Tibial nerve (tissue), 4 donors: ENCODE measurements at regions not wholly inside any gene's neighbourhood (a gene's known extent, or its start where the extent isn't known, plus 50 kb on each side); places are given as distances from the start of the nearest gene placed in this dataset.

Source experiments
- DNase-seq, 2 donors: peaks; one replicate each; pipeline ENCODE4 v3.0.0-alpha.2; 2019; ENCODE audit warnings: low spot score in 2 of 2
- H3K27ac ChIP-seq, 4 donors: fragments of 200-600 bp; sonication (generic) in 3 of 4; one replicate each; pipeline ENCODE4 v1.5.1; 2017 to 2019; ENCODE audit warnings: mild to moderate bottlenecking in 1 of 4
- H3K27me3 ChIP-seq, 2 donors: fragments of 200-600 bp; sonication (generic) in 1 of 2; one replicate each; pipeline versions ENCODE4 v1.5.1 to v1.6.0; 2017 to 2019
- H3K36me3 ChIP-seq, 3 donors: fragments of 200-600 bp; sonication (generic); one replicate each; pipeline ENCODE4 v1.5.1; 2018 to 2019
- H3K4me1 ChIP-seq, 4 donors: fragments of 200-600 bp; sonication (generic) in 3 of 4; one replicate each; pipeline ENCODE4 v1.5.1; 2017 to 2019
- H3K4me3 ChIP-seq, 4 donors: fragments of 200-600 bp; sonication (generic) in 3 of 4; one replicate each; pipeline ENCODE4 v1.5.1; 2017 to 2019; ENCODE audit warnings: mild to moderate bottlenecking in 1 of 4, moderate library complexity in 1 of 4
- H3K9me3 ChIP-seq, 4 donors: fragments of 200-600 bp; sonication (generic) in 3 of 4; one replicate each; pipeline ENCODE4 v1.5.1; 2017 to 2019
- CTCF ChIP-seq, 5 experiments: fragments of 200-600 bp in 3 of 5; fragments of 450-650 bp in 2 of 5; sonication (generic) in 3 of 5; IDR thresholded peaks; one replicate each; pipeline ENCODE4 v1.5.1; 2016 to 2019; ENCODE audit warnings: antibody characterized with exemption in 5 of 5, mild to moderate bottlenecking in 3 of 5, moderate library complexity in 2 of 5
- EP300 ChIP-seq, 2 donors: sonication (generic); formaldehyde crosslinking; IDR thresholded peaks; one replicate each; pipeline ENCODE4 v1.6.1; 2017; ENCODE audit warnings: antibody characterized with exemption in 2 of 2, mild to moderate bottlenecking in 1 of 2
- POLR2A ChIP-seq, 2 donors: fragments of 450-650 bp; IDR thresholded peaks; one replicate each; pipeline ENCODE4 v1.6.1; 2017; ENCODE audit warnings: antibody characterized with exemption in 2 of 2, mild to moderate bottlenecking in 2 of 2, moderate library complexity in 2 of 2
- WGBS, 2 donors: methylation state at CpG; one replicate each; pipeline ENCODE4 v1.1.5; 2018; 5-methylcytosine and 5-hydroxymethylcytosine counted together

- Histone ChIP-seq H3K4me3 (no peak overlapping the region), H3K36me3 (no peaks in the 10 kb centered on the region), H3K27ac (no peak overlapping the region), H3K4me1 (no peaks in the 10 kb centered on the region), H3K9me3 (peaks cover 0 to 25% (median 5%) of the 10 kb centered on the region in 4 donors), H3K27me3 (no peaks in the 10 kb centered on the region)
- 54 to 57% methylated on average over 1 of the region's 1 CpG for WGBS, 2 donors
- TF ChIP-seq CTCF (IDR thresholded peaks at IDR 0.05) (no peak), EP300 (IDR thresholded peaks at IDR 0.05) (no peak), POLR2A (IDR thresholded peaks at IDR 0.05) (no peak)
- DNase-seq: no peak
Observed at GRCh38 chr2:150385211-150385610, 102.3 kb downstream of the RND3 start.

- Histone ChIP-seq H3K27ac (no peak overlapping the region), H3K36me3 (no peaks in the 10 kb centered on the region), H3K9me3 (peaks cover 0 to 25% (median 5%) of the 10 kb centered on the region in 4 donors), H3K27me3 (no peaks in the 10 kb centered on the region), H3K4me1 (no peaks in the 10 kb centered on the region), H3K4me3 (no peak overlapping the region)
- no peak for DNase-seq
- no peak for TF ChIP-seq POLR2A (IDR thresholded peaks at IDR 0.05)
- no peak for TF ChIP-seq CTCF (IDR thresholded peaks at IDR 0.05)
- TF ChIP-seq EP300 (IDR thresholded peaks at IDR 0.05): no peak
Observed at GRCh38 chr2:150383587-150383986, 103.9 kb downstream of the RND3 start.

- Histone ChIP-seq H3K9me3 (peaks cover 0 to 11% (median 2%) of the 10 kb centered on the region in 4 donors), H3K4me3 (no peak overlapping the region), H3K27ac (no peak overlapping the region), H3K27me3 (no peaks in the 10 kb centered on the region), H3K36me3 (no peaks in the 10 kb centered on the region), H3K4me1 (peaks cover 0 to 6% (median 0%) of the 10 kb centered on the region in 4 donors)
- TF ChIP-seq POLR2A (IDR thresholded peaks at IDR 0.05) (no peak), CTCF (IDR thresholded peaks at IDR 0.05) (no peak), EP300 (IDR thresholded peaks at IDR 0.05) (no peak)
- no peak for DNase-seq
Observed at GRCh38 chr2:150379166-150379565, 108.3 kb downstream of the RND3 start.

GRCh38 chr2:150378686-150379085 lies 108.8 kb downstream of the RND3 start:
- H3K4me3 ChIP-seq: no peak overlapping the region
- no peaks in the 10 kb centered on the region for H3K27me3 ChIP-seq
- TF ChIP-seq EP300 (IDR thresholded peaks at IDR 0.05): no peak
- no peak for TF ChIP-seq CTCF (IDR thresholded peaks at IDR 0.05)
- no peak for TF ChIP-seq POLR2A (IDR thresholded peaks at IDR 0.05)
- H3K4me1 ChIP-seq: peaks cover 0 to 6% (median 0%) of the 10 kb centered on the region in 4 donors
- WGBS, 2 donors: 100% methylated on average over 1 of the region's 1 CpG
- no peak for DNase-seq
- H3K27ac ChIP-seq: no peak overlapping the region
- no peaks in the 10 kb centered on the region for H3K36me3 ChIP-seq
- peaks cover 0 to 6% (median 2%) of the 10 kb centered on the region in 4 donors for H3K9me3 ChIP-seq

- no peak for TF ChIP-seq CTCF (IDR thresholded peaks at IDR 0.05)
- peak in 1 of 2 donors; percentile 85 for TF ChIP-seq EP300 (IDR thresholded peaks at IDR 0.05)
- DNase-seq: peak; percentile 25 to 59
- Histone ChIP-seq H3K9me3 (no peaks in the 10 kb centered on the region), H3K4me1 (peaks cover 0 to 6% (median 0%) of the 10 kb centered on the region in 4 donors), H3K27me3 (no peaks in the 10 kb centered on the region), H3K36me3 (no peaks in the 10 kb centered on the region), H3K27ac (no peak overlapping the region), H3K4me3 (no peak overlapping the region)
- 62 to 64% methylated on average over 7 of the region's 7 CpGs for WGBS, 2 donors
Observed at GRCh38 chr2:150376553-150377335, 110.7 kb downstream of the RND3 start.
